H1 (cell line): ENCODE measurements at regions not wholly inside any gene's neighbourhood (a gene's known extent, or its start where the extent isn't known, plus 50 kb on each side); places are given as distances from the start of the nearest gene placed in this dataset.

Experiments used
- CTCF ChIA-PET: fragments of 300-600 bp; sonication (Branson Sonifier 250); formaldehyde crosslinking; loops from one replicate; lab custom pipeline; 2021; ENCODE audit not compliant: partially characterized antibody; lab: Charles Lee
- POLR2A ChIA-PET: fragments of 300-600 bp; sonication (Branson Sonifier 250); formaldehyde crosslinking; loops from one replicate; lab custom pipeline; 2021; ENCODE audit warnings: inconsistent platforms; ENCODE audit not compliant: partially characterized antibody; lab: Charles Lee
- DNase-seq, 2 experiments: peaks; one replicate each; pipeline versions ENCODE4 v3.0.0 to v3.0.0-alpha.2; 2010 to 2022; ENCODE audit warnings: low spot score in 2 of 2, low read depth in 1 of 2, mixed read lengths in 1 of 2
- FAIRE-seq: peaks from 2 replicates; lab custom pipeline; 2011; peaks lifted over from hg19 to GRCh38; lab: Jason Lieb, UNC
- H2AFZ ChIP-seq: 2 replicates; pipeline ENCODE4 v1.8.1; 2012; ENCODE audit warnings: low read length, inconsistent platforms
- H2AK5ac ChIP-seq: 2 replicates; pipeline ENCODE4 v1.6.1; 2013; ENCODE audit warnings: low read depth, low read length
- H2BK120ac ChIP-seq: replicated peaks from 2 replicates; pipeline ENCODE3; 2013; ENCODE audit warnings: low read depth, low read length, inconsistent platforms
- H2BK12ac ChIP-seq: 2 replicates; pipeline ENCODE4 v1.6.1; 2013; ENCODE audit warnings: low read depth, low read length
- H2BK15ac ChIP-seq: 2 replicates; pipeline ENCODE4 v1.6.1; 2013; ENCODE audit warnings: low read length
- H2BK20ac ChIP-seq: 2 replicates; pipeline ENCODE4 v1.6.1; 2013; ENCODE audit warnings: low read length
- H2BK5ac ChIP-seq: 2 replicates; pipeline ENCODE4 v1.6.1; 2013; ENCODE audit warnings: low read depth, low read length
- H3K14ac ChIP-seq: 2 replicates; pipeline ENCODE4 v1.6.1; 2013; ENCODE audit warnings: inconsistent platforms; ENCODE audit not compliant: insufficient read length
- H3K18ac ChIP-seq: 2 replicates; pipeline ENCODE4 v1.6.1; 2013; ENCODE audit warnings: low read length; ENCODE audit errors: extremely low read depth
- H3K23ac ChIP-seq: 2 replicates; pipeline ENCODE4 v1.6.1; 2013; ENCODE audit warnings: inconsistent platforms; ENCODE audit not compliant: insufficient read length
- H3K23me2 ChIP-seq: 2 replicates; pipeline ENCODE4 v1.6.1; 2013; ENCODE audit warnings: low read depth, low read length
- H3K27ac ChIP-seq: 2 replicates; pipeline ENCODE4 v1.6.1; 2011; ENCODE audit warnings: low read depth, low read length, inconsistent platforms
- H3K27me3 ChIP-seq, 4 experiments: replicated peaks in 1 of 4; 1 replicate in 1 of 4; 2 replicates in 3 of 4; pipeline versions ENCODE4 v1.6.1 to v1.8.1; 2011 to 2013; ENCODE audit warnings: low read length in 3 of 4, mild to moderate bottlenecking in 3 of 4, inconsistent platforms in 2 of 4, mixed read lengths in 2 of 4, moderate library complexity in 1 of 4; ENCODE audit not compliant: control insufficient read depth in 3 of 4, insufficient read depth in 3 of 4; ENCODE audit errors: extremely low read depth in 1 of 4
- H3K36me3 ChIP-seq, 4 experiments: 2 replicates each; pipeline versions ENCODE4 v1.6.1 to v1.8.1; 2011 to 2013; ENCODE audit warnings: mild to moderate bottlenecking in 4 of 4, low read length in 3 of 4, moderate library complexity in 2 of 4, control low read depth in 1 of 4, inconsistent platforms in 1 of 4; ENCODE audit not compliant: insufficient read depth in 4 of 4, control insufficient read depth in 2 of 4
- H3K4ac ChIP-seq: replicated peaks from 2 replicates; pipeline ENCODE3; 2013; ENCODE audit warnings: low read length, low read depth, mixed read lengths, inconsistent platforms; ENCODE audit not compliant: insufficient read length
- H3K4me1 ChIP-seq, 4 experiments: replicated peaks in 1 of 4; 1 replicate in 1 of 4; 2 replicates in 3 of 4; pipeline versions ENCODE4 v1.6.1 to v1.8.1; 2011 to 2013; ENCODE audit warnings: low read length in 3 of 4, inconsistent platforms in 2 of 4, mixed read lengths in 1 of 4; ENCODE audit not compliant: insufficient read depth in 4 of 4, control insufficient read depth in 3 of 4
- H3K4me2 ChIP-seq, 2 experiments: 2 replicates each; pipeline versions ENCODE4 v1.6.1 to v1.8.1; 2011 to 2013; ENCODE audit warnings: low read depth in 2 of 2, low read length in 2 of 2, control low read depth in 1 of 2, inconsistent platforms in 1 of 2, mild to moderate bottlenecking in 1 of 2; ENCODE audit not compliant: insufficient read depth in 1 of 2
- H3K4me3 ChIP-seq, 4 experiments: fragments of 200-600, 300-600 bp in 1 of 4; sonication (generic), shearing (Covaris generic), sonication (Bioruptor Twin) in 1 of 4; 2 replicates each; pipeline versions ENCODE4 v1.5.1 to v1.8.1; 2011 to 2016; ENCODE audit warnings: low read length in 4 of 4, low read depth in 3 of 4, control low read depth in 2 of 4, inconsistent platforms in 2 of 4, mild to moderate bottlenecking in 2 of 4, mixed read lengths in 1 of 4, moderate library complexity in 1 of 4; ENCODE audit not compliant: insufficient read depth in 2 of 4; ENCODE audit errors: extremely low read depth in 1 of 4
- H3K56ac ChIP-seq: replicated peaks from 2 replicates; pipeline ENCODE3; 2013; ENCODE audit warnings: low read depth, mild to moderate bottlenecking, mixed read lengths, low read length, inconsistent platforms; ENCODE audit not compliant: insufficient read length
- H3K79me1 ChIP-seq: 2 replicates; pipeline ENCODE4 v1.6.1; 2013; ENCODE audit warnings: low read depth, low read length, control low read depth
- H3K79me2 ChIP-seq, 2 experiments: 2 replicates each; pipeline versions ENCODE4 v1.6.1 to v1.8.1; 2012 to 2013; ENCODE audit warnings: low read length in 2 of 2, mild to moderate bottlenecking in 2 of 2, inconsistent platforms in 1 of 2; ENCODE audit not compliant: insufficient read depth in 2 of 2, control insufficient read depth in 1 of 2
- H3K9ac ChIP-seq, 4 experiments: replicated peaks in 1 of 4; 1 replicate in 1 of 4; 2 replicates in 3 of 4; pipeline versions ENCODE4 v1.6.1 to v1.8.1; 2011 to 2013; ENCODE audit warnings: low read depth in 3 of 4, low read length in 3 of 4, control low read depth in 2 of 4, mild to moderate bottlenecking in 2 of 4, moderate library complexity in 2 of 4, inconsistent platforms in 1 of 4; ENCODE audit errors: extremely low read depth in 1 of 4
- H3K9me3 ChIP-seq, 2 experiments: 2 replicates each; pipeline versions ENCODE4 v1.6.1 to v1.8.1; 2012 to 2013; ENCODE audit warnings: mild to moderate bottlenecking in 2 of 2, moderate library complexity in 2 of 2, control low read depth in 1 of 2, inconsistent platforms in 1 of 2, low read depth in 1 of 2, low read length in 1 of 2, mixed read lengths in 1 of 2; ENCODE audit not compliant: insufficient read depth in 2 of 2
- H4K20me1 ChIP-seq, 2 experiments: replicated peaks in 1 of 2; 2 replicates each; pipeline versions ENCODE3 to v1.8.1; 2011 to 2013; ENCODE audit warnings: inconsistent platforms in 2 of 2, low read length in 2 of 2, mild to moderate bottlenecking in 1 of 2; ENCODE audit not compliant: insufficient read depth in 2 of 2, control insufficient read depth in 1 of 2
- H4K5ac ChIP-seq: 2 replicates; pipeline ENCODE4 v1.6.1; 2013; ENCODE audit warnings: low read length, low read depth, mixed read lengths, inconsistent platforms; ENCODE audit not compliant: insufficient read length
- H4K8ac ChIP-seq: 2 replicates; pipeline ENCODE4 v1.8.0; 2013; ENCODE audit warnings: mild to moderate bottlenecking, moderate library complexity, low read length, inconsistent platforms; ENCODE audit not compliant: insufficient read depth; ENCODE audit errors: extremely low read depth
- H4K91ac ChIP-seq: replicated peaks from 2 replicates; pipeline ENCODE3; 2013; ENCODE audit warnings: low read length, mixed read lengths, inconsistent platforms; ENCODE audit not compliant: insufficient read length
- RAD21 ChIP-seq, 2 experiments: IDR thresholded peaks in 1 of 2; conservative IDR thresholded peaks in 1 of 2; 2 replicates each; pipeline ENCODE4 v1.6.1; 2011; ENCODE audit warnings: low read depth in 2 of 2, low read length in 2 of 2, improper control_type of control experiment in 1 of 2, inconsistent platforms in 1 of 2, mild to moderate bottlenecking in 1 of 2, moderate library complexity in 1 of 2
- TCF12 ChIP-seq: IDR thresholded peaks from 2 replicates; pipeline ENCODE4 v1.6.1; 2011; ENCODE audit warnings: low read depth, mild to moderate bottlenecking, low read length
- WGBS, 2 experiments: shearing (Covaris generic) in 1 of 2; methylation state at CpG; one replicate each; pipeline versions ENCODE4 v1.1.6 to v1.1.7; 2013 to 2015; ENCODE audit warnings: low lambda C conversion rate in 2 of 2, mixed read lengths in 2 of 2, inconsistent platforms in 1 of 2, low coverage in 1 of 2, missing lambda C conversion rate in 1 of 2; ENCODE audit not compliant: insufficient replicate concordance in 2 of 2, insufficient coverage in 1 of 2, insufficient read length in 1 of 2; ENCODE audit errors: extremely low coverage in 1 of 2, missing lambda C conversion rate in 1 of 2; 5-methylcytosine and 5-hydroxymethylcytosine counted together

- no peak overlapping the region for H3K56ac ChIP-seq
- H4K20me1 ChIP-seq: no peaks in the 10 kb centered on the region
- H2BK12ac ChIP-seq: no peak overlapping the region
- no peak overlapping the region for H3K18ac ChIP-seq
- H3K27ac ChIP-seq: no peak overlapping the region
- no peaks in the 10 kb centered on the region for H3K23me2 ChIP-seq
- H2AFZ ChIP-seq: 0 out of 2 replicates have a peak overlapping the region, but pooled peaks have one; percentile 50
- H2BK5ac ChIP-seq: no peak overlapping the region
- no peaks in the 10 kb centered on the region for H3K79me2 ChIP-seq
- H3K14ac ChIP-seq: no peak overlapping the region
- H3K4ac ChIP-seq: no peak overlapping the region
- H4K91ac ChIP-seq: no peak overlapping the region
- H3K27me3 ChIP-seq: no peaks in the 10 kb centered on the region
- H4K8ac ChIP-seq: no peak overlapping the region
- no peak overlapping the region for H2AK5ac ChIP-seq
- H4K5ac ChIP-seq: no peak overlapping the region
- no peak overlapping the region for H3K4me2 ChIP-seq
- no peak for DNase-seq
- H2BK120ac ChIP-seq: no peak overlapping the region
- H3K4me3 ChIP-seq: no peak overlapping the region
- WGBS, 2 experiments: 84% methylated on average over 6 of the region's 6 CpGs; no CpG with 5 or more reads in 1 of the 2 experiments
- no peak overlapping the region for H2BK20ac ChIP-seq
- POLR2A ChIA-PET: no interaction called here
- peaks cover 0 to 7% (median 2%) of the 10 kb centered on the region in 4 experiments; a peak in 2 of 7 replicates for H3K4me1 ChIP-seq
- no peak overlapping the region for H2BK15ac ChIP-seq
- no peaks in the 10 kb centered on the region for H3K9me3 ChIP-seq
- H3K79me1 ChIP-seq: no peaks in the 10 kb centered on the region
- H3K23ac ChIP-seq: no peak overlapping the region
- H3K36me3 ChIP-seq: no peaks in the 10 kb centered on the region
- CTCF ChIA-PET: interaction anchor here (0.7 to 1.7 kb wide), 7 partner anchors 9 to 256 kb away, joined by 3 to 6 read pairs (median 4); no protein-coding TSS in a partner anchor
- peak in 1 of 2 experiments; percentile 20; a peak in 3 of 4 replicates for TF ChIP-seq RAD21 (IDR thresholded peaks at IDR 0.05 in 1 of 2, conservative IDR thresholded peaks at IDR 0.05 in 1 of 2; ENCODE audit: low read depth in 2 of 2, low read length in 2 of 2)
- no peak for TF ChIP-seq TCF12
- TF ChIP-seq, all 59 proteins: peak for 1
- FAIRE-seq: no peak
- H3K9ac ChIP-seq: no peak overlapping the region
Observed at GRCh38 chr4:20431543-20431951, 179.8 kb downstream of the SLIT2 start.
